Vagina (tissue), 2 donors: ENCODE measurements at regions not wholly inside any gene's neighbourhood (a gene's known extent, or its start where the extent isn't known, plus 50 kb on each side); places are given as distances from the start of the nearest gene placed in this dataset.

Source experiments
- DNase-seq, 2 donors: peaks; one replicate each; pipeline ENCODE4 v3.0.0-alpha.2; 2017; ENCODE audit errors: extremely low spot score in 2 of 2
- H3K27ac ChIP-seq: fragments of 200-600 bp; sonication (generic); one replicate; pipeline ENCODE4 v1.5.1; 2019
- H3K27me3 ChIP-seq: fragments of 200-600 bp; sonication (generic); one replicate; pipeline ENCODE4 v1.5.1; 2019
- H3K36me3 ChIP-seq, 2 donors: fragments of 200-600 bp; sonication (generic); one replicate each; pipeline ENCODE4 v1.5.1; 2017 to 2019
- H3K4me1 ChIP-seq: fragments of 200-600 bp; sonication (generic); one replicate; pipeline ENCODE4 v1.5.1; 2019
- H3K4me3 ChIP-seq, 2 donors: fragments of 200-600 bp; sonication (generic); 1 replicate in 1 of 2; 2 replicates in 1 of 2; pipeline ENCODE4 v1.5.1; 2016 to 2019
- H3K9me3 ChIP-seq: fragments of 200-600 bp; sonication (generic); one replicate; pipeline ENCODE4 v1.5.1; 2019
- POLR2A ChIP-seq, 2 donors: fragments of 450-650 bp; IDR thresholded peaks; one replicate each; pipeline ENCODE4 v1.6.1; 2017; ENCODE audit warnings: antibody characterized with exemption in 2 of 2, mild to moderate bottlenecking in 2 of 2, moderate library complexity in 2 of 2
- POLR2AphosphoS5 ChIP-seq, 2 donors: sonication (generic); formaldehyde crosslinking; IDR thresholded peaks; one replicate each; pipeline ENCODE4 v1.9.0; 2017; ENCODE audit warnings: antibody characterized with exemption in 2 of 2, mild to moderate bottlenecking in 2 of 2, low read depth in 1 of 2; ENCODE audit not compliant: insufficient read depth in 1 of 2
- intact Hi-C: fragments of 100-400 bp; cut with DNase I; formaldehyde crosslinking; loops from one replicate; pipeline ENCODE4 v1.15.1; 2023
- TF ChIP-seq, protein P1 (sequence below), 3 experiments: fragments of 450-650 bp in 2 of 3; fragments of 200-600 bp in 1 of 3; sonication (generic) in 1 of 3; IDR thresholded peaks; one replicate each; pipeline ENCODE4 v1.5.1; 2017 to 2019; ENCODE audit warnings: antibody characterized with exemption in 3 of 3, mild to moderate bottlenecking in 2 of 3, moderate library complexity in 2 of 3

DNA sequence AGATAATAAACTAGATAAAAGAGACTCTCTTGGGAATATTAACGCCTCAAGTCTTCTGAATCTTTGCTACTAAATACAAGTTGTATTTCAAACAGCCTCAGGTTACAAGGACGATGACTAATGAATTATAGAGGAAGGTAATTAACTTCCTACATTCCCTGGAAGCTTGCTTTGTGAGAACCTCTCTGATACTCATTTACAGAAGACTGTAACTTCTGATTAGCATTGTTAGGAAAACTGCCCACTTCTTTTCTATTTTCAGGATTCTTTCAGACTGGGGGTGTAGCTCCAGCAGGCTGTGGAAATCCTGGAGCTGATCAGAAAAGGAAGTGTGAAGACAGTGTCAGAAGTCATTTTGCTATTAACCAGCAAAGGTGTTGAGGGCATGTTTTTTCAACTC, 316.7 kb upstream of the NPSR1 start:
- no peaks in the 10 kb centered on the region for H3K9me3 ChIP-seq
- no peak for DNase-seq
- H3K36me3 ChIP-seq, result no peaks in the 10 kb centered on the region
- no peaks in the 10 kb centered on the region for H3K27me3 ChIP-seq
- H3K4me3 ChIP-seq, result no peak overlapping the region
- no peak for TF ChIP-seq POLR2A (IDR thresholded peaks at IDR 0.05)
- TF ChIP-seq, protein P1, sequence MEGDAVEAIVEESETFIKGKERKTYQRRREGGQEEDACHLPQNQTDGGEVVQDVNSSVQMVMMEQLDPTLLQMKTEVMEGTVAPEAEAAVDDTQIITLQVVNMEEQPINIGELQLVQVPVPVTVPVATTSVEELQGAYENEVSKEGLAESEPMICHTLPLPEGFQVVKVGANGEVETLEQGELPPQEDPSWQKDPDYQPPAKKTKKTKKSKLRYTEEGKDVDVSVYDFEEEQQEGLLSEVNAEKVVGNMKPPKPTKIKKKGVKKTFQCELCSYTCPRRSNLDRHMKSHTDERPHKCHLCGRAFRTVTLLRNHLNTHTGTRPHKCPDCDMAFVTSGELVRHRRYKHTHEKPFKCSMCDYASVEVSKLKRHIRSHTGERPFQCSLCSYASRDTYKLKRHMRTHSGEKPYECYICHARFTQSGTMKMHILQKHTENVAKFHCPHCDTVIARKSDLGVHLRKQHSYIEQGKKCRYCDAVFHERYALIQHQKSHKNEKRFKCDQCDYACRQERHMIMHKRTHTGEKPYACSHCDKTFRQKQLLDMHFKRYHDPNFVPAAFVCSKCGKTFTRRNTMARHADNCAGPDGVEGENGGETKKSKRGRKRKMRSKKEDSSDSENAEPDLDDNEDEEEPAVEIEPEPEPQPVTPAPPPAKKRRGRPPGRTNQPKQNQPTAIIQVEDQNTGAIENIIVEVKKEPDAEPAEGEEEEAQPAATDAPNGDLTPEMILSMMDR (IDR thresholded peaks at IDR 0.05), result no peak
- TF ChIP-seq POLR2AphosphoS5 (IDR thresholded peaks at IDR 0.05; ENCODE audit: insufficient read depth in 1 of 2, low read depth in 1 of 2), result no peak
- no peaks in the 10 kb centered on the region for H3K4me1 ChIP-seq
- intact Hi-C loops, result no loop called here
- no peak overlapping the region for H3K27ac ChIP-seq

GRCh38 chr7:34342387-34342786, 315.6 kb upstream of the NPSR1 start:
- intact Hi-C loops, result no loop called here
- Histone ChIP-seq H3K4me3 (no peak overlapping the region), H3K27me3 (no peaks in the 10 kb centered on the region), H3K27ac (no peak overlapping the region), H3K4me1 (no peaks in the 10 kb centered on the region), H3K9me3 (no peaks in the 10 kb centered on the region), H3K36me3 (no peaks in the 10 kb centered on the region)
- DNase-seq, result no peak
- TF ChIP-seq POLR2A (IDR thresholded peaks at IDR 0.05) (no peak), POLR2AphosphoS5 (IDR thresholded peaks at IDR 0.05; ENCODE audit: insufficient read depth in 1 of 2, low read depth in 1 of 2) (no peak)
- TF ChIP-seq, protein P1 (IDR thresholded peaks at IDR 0.05), result no peak

DNA sequence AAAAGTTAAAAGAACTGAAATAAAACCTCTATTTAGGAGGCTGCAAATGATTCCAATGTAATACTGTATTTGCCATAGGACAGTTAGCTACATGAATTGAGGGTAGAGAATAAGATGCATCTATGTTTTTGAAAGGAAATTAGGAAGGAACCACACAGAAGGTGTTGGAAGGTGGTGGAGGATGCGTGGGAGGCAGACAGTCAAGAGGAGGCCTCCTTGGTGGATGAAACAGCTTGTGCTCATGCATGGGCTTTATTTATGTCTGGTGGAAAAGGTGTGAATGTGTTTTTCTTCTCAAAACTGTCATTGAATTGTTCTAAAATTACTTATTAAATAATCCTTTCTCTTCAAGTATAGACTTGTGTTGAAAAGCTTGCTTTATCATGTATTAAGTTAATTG, 314.4 kb upstream of the NPSR1 start:
- no peaks in the 10 kb centered on the region for H3K36me3 ChIP-seq
- no peaks in the 10 kb centered on the region for H3K27me3 ChIP-seq
- H3K27ac ChIP-seq, result no peak overlapping the region
- H3K4me1 ChIP-seq, result no peaks in the 10 kb centered on the region
- TF ChIP-seq POLR2A (IDR thresholded peaks at IDR 0.05) (no peak), POLR2AphosphoS5 (IDR thresholded peaks at IDR 0.05; ENCODE audit: insufficient read depth in 1 of 2, low read depth in 1 of 2) (no peak)
- TF ChIP-seq, protein P1 (IDR thresholded peaks at IDR 0.05), result no peak
- no peak for DNase-seq
- H3K4me3 ChIP-seq, result no peak overlapping the region
- no peaks in the 10 kb centered on the region for H3K9me3 ChIP-seq
- intact Hi-C loops, result no loop called here

- H3K27ac ChIP-seq, result no peak overlapping the region
- no peaks in the 10 kb centered on the region for H3K36me3 ChIP-seq
- no peak for DNase-seq
- intact Hi-C loops, result no loop called here
- no peaks in the 10 kb centered on the region for H3K27me3 ChIP-seq
- no peaks in the 10 kb centered on the region for H3K4me1 ChIP-seq
- no peaks in the 10 kb centered on the region for H3K9me3 ChIP-seq
- H3K4me3 ChIP-seq, result no peak overlapping the region
- TF ChIP-seq, protein P1 (IDR thresholded peaks at IDR 0.05), result no peak
- TF ChIP-seq POLR2A (IDR thresholded peaks at IDR 0.05) (no peak), POLR2AphosphoS5 (IDR thresholded peaks at IDR 0.05; ENCODE audit: insufficient read depth in 1 of 2, low read depth in 1 of 2) (no peak)
Measured at GRCh38 chr7:34354011-34354410, 304.0 kb upstream of the NPSR1 start.

DNA sequence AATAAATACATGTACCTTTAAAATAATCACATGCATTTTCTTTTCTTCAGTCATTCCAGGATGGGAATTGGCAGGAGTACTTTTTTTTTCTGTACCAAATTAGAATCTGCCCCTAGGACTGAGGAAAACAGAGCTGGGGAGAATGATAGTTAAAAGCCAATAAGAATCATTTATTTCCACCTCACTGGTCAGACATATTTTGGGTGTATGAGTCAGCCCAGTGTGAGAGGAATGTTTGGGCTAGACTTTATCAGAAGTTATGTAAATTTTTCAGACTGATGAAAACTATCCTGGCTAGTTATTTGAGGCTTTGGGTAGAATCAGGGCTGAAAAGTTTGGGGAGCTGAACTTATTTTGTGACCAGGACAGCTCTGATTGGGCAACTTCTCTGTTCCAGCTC, 303.1 kb upstream of the NPSR1 start:
- TF ChIP-seq, protein P1 (IDR thresholded peaks at IDR 0.05), result no peak
- TF ChIP-seq POLR2A (IDR thresholded peaks at IDR 0.05), result no peak
- no peak overlapping the region for H3K27ac ChIP-seq
- intact Hi-C loops, result no loop called here

More for the DNA sequence above, 303.1 kb upstream of the NPSR1 start:
- DNase-seq, result no peak
- H3K9me3 ChIP-seq, result no peaks in the 10 kb centered on the region
- H3K4me3 ChIP-seq, result no peak overlapping the region
- H3K4me1 ChIP-seq, result no peaks in the 10 kb centered on the region
- no peaks in the 10 kb centered on the region for H3K36me3 ChIP-seq
- no peaks in the 10 kb centered on the region for H3K27me3 ChIP-seq
